ENCODE measurements at regions not wholly inside any gene's neighbourhood (a gene's known extent, or its start where the extent isn't known, plus 50 kb on each side); places are given as distances from the start of the nearest gene placed in this dataset.

DNA sequence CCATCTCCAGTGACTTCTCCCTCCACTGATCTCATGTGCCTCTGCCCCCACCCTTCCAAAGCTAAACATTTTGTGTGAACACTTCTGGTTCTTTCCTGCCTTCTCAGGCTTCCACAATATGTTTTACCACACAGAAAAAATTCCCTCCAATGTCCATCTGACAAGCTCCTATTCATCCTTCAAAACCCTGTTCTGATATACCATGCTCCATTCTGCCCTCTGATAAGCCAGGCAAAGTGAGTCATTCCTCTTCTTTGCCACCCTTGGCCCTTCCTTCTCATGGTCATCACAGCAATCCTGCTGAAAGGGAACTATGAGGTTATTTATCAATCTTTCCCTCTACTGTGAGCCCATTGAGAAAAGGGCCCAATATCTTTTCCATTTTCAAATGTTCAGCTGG lies 97.6 kb downstream of the BARX1 start:
- DNase-seq (ENCODE audit: low read depth), result no peak
- TF ChIP-seq, protein P1, sequence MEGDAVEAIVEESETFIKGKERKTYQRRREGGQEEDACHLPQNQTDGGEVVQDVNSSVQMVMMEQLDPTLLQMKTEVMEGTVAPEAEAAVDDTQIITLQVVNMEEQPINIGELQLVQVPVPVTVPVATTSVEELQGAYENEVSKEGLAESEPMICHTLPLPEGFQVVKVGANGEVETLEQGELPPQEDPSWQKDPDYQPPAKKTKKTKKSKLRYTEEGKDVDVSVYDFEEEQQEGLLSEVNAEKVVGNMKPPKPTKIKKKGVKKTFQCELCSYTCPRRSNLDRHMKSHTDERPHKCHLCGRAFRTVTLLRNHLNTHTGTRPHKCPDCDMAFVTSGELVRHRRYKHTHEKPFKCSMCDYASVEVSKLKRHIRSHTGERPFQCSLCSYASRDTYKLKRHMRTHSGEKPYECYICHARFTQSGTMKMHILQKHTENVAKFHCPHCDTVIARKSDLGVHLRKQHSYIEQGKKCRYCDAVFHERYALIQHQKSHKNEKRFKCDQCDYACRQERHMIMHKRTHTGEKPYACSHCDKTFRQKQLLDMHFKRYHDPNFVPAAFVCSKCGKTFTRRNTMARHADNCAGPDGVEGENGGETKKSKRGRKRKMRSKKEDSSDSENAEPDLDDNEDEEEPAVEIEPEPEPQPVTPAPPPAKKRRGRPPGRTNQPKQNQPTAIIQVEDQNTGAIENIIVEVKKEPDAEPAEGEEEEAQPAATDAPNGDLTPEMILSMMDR (IDR thresholded peaks at IDR 0.05; ENCODE audit: insufficient read depth, low read depth, low read length, missing control alignments), result no peak
- no peak overlapping the region for H3K4me3 ChIP-seq (ENCODE audit: low read depth, low read length)

DNA sequence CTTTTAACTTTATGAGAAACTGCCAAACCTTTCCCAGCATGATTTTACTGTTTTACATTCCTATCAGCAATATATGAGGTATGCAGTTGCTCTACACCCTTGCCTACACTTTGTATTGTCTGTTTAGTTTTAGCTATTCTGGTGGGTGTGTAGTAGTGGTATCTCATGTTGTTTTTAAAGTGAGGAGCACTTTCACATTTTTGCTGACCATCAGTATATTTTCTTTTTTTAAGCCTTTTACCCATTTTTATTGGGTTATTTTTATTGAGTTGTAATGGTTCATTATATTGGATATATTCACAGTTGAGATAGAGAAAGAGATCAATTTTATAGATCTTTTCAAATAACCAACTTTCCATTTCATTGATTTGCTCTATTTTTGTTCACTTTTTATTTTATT lies 102.4 kb downstream of the BARX1 start:
- TF ChIP-seq, protein P1 (IDR thresholded peaks at IDR 0.05; ENCODE audit: insufficient read depth, low read depth, low read length, missing control alignments), result no peak
- no peak for DNase-seq (ENCODE audit: low read depth)
- no peak overlapping the region for H3K4me3 ChIP-seq (ENCODE audit: low read depth, low read length)

DNA sequence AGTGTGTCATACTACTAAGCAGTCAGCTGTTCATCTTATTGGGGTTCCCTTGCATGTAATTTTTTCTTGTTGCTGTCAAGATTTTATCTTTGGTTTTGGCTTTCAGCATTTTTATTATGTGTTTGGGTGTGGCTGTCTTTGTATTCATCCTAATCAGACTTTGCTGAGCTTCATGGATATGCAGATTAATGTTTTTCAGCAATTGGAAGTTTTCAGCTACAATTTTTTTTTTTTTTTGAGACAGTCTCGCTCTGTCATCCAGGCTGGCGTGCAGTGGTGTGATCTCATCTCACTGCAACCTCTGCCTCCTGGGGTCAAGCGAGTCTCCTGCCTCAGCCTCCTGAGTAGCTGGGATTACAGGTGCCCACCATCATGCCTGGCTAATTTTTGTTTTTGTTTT lies 108.8 kb downstream of the BARX1 start:
- DNase-seq (ENCODE audit: low read depth), result no peak
- TF ChIP-seq, protein P1 (IDR thresholded peaks at IDR 0.05; ENCODE audit: insufficient read depth, low read depth, low read length, missing control alignments), result no peak
- no peak overlapping the region for H3K4me3 ChIP-seq (ENCODE audit: low read depth, low read length)

DNA sequence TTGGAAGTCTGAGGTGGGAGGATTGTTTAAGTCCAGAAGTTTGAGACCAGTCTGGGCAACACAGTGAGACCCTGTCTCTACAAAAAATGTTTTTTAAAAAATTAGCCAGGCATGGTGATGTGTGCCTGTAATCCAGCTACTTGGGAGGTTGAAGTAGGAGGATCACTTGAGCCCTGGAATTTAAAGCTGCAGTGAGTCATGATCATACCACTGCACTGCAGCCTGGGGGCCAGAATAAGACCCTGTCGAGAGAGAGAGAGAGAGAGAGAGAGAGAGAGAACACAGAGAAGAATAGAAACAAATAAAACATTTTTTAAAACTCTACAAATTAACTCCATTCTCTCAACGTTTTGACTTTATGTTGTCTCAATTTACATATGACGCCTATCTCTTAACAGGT lies 111.8 kb downstream of the BARX1 start:
- TF ChIP-seq, protein P1 (IDR thresholded peaks at IDR 0.05; ENCODE audit: insufficient read depth, low read depth, low read length, missing control alignments), result no peak
- no peak overlapping the region for H3K4me3 ChIP-seq (ENCODE audit: low read depth, low read length)
- no peak for DNase-seq (ENCODE audit: low read depth)

DNA sequence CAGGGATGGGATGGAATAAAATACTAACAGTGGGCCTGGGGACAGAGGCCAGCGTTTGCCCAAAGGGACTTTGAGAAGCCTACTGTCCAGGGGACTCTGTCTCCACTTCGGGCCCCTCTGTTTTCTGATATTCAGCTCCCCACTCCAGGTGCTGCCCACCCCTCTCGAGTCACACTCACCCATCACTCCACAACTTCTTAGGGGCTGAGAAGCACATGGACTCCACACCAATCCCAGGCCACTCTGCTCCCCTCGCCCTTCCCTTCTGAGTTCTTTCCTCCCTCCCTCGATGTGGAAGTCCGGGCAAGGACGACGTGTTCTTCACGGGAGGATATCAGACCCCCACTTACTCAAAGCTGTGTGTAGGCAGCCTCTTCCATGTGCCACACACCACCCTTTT lies 124.5 kb downstream of the BARX1 start:
- no peak overlapping the region for H3K4me3 ChIP-seq (ENCODE audit: low read depth, low read length)
- no peak for DNase-seq (ENCODE audit: low read depth)
- TF ChIP-seq, protein P1 (IDR thresholded peaks at IDR 0.05; ENCODE audit: insufficient read depth, low read depth, low read length, missing control alignments), result no peak

DNA sequence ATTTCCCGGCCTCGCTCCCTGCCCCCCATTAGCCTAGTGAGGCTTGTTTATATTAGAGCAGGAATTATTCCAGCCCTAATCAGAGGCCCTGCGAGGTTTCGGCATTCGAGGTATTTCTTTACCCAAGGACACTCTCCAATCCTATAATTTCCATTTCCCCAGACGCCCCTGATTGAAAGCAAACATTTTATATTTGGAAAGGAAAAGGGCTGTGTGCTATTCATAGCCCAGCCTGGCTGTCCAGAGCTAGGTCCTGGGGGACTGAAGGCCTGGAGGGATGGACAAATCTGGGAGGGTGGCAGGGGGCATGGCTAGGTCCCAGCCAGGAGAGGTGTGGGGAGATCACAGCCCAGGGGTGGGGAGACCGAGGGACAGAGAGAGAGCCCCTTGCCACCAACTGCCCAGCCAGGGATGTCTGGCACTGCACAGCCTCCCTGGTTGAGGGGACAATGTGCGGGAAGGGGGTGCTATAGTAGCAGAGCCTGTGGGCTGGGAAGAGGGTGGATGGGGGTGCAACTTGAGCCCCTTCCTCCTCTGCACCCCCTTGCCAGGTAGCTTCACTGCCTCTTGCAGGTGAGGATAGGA lies 125.1 kb downstream of the BARX1 start:
- TF ChIP-seq, protein P1 (IDR thresholded peaks at IDR 0.05; ENCODE audit: insufficient read depth, low read depth, low read length, missing control alignments), result no peak
- H3K4me3 ChIP-seq (ENCODE audit: low read depth, low read length), result no peak overlapping the region
- DNase-seq (ENCODE audit: low read depth), result no peak

All from GM12865 (cell line).